H9 (cell line): ENCODE measurements at regions not wholly inside any gene's neighbourhood (a gene's known extent, or its start where the extent isn't known, plus 50 kb on each side); places are given as distances from the start of the nearest gene placed in this dataset.

ENCODE experiments used
- DNase-seq: peaks from one replicate; pipeline ENCODE4 v3.0.0-alpha.2; 2017
- H2AFZ ChIP-seq: one replicate; pipeline ENCODE4 v1.6.1; 2013; ENCODE audit warnings: mild to moderate bottlenecking, low read length, control low read depth, moderate library complexity
- H2AK5ac ChIP-seq: 2 replicates; pipeline ENCODE4 v1.6.1; 2013; ENCODE audit warnings: low read length, control low read depth, mixed read lengths; ENCODE audit not compliant: insufficient read length
- H2BK120ac ChIP-seq: one replicate; pipeline ENCODE4 v1.6.1; 2013; ENCODE audit warnings: low read depth, mild to moderate bottlenecking, low read length, control low read depth, inconsistent platforms; ENCODE audit not compliant: poor library complexity, severe bottlenecking
- H2BK12ac ChIP-seq: 2 replicates; pipeline ENCODE4 v1.6.1; 2013; ENCODE audit warnings: low read length, control low read depth, mixed read lengths, low read depth; ENCODE audit not compliant: insufficient read length
- H2BK15ac ChIP-seq: 2 replicates; pipeline ENCODE4 v1.6.1; 2013; ENCODE audit warnings: low read depth, low read length, control low read depth
- H2BK20ac ChIP-seq: one replicate; pipeline ENCODE4 v1.6.1; 2013; ENCODE audit warnings: low read depth, mild to moderate bottlenecking, low read length, control low read depth, inconsistent platforms; ENCODE audit not compliant: poor library complexity, severe bottlenecking
- H2BK5ac ChIP-seq: 2 replicates; pipeline ENCODE4 v1.6.1; 2013; ENCODE audit warnings: low read length, control low read depth, mixed read lengths; ENCODE audit not compliant: insufficient read length
- H3K14ac ChIP-seq: 2 replicates; pipeline ENCODE4 v1.6.1; 2013; ENCODE audit warnings: low read length, control low read depth; ENCODE audit not compliant: insufficient read depth
- H3K18ac ChIP-seq: 2 replicates; pipeline ENCODE4 v1.6.1; 2013; ENCODE audit warnings: low read depth, mild to moderate bottlenecking, mixed read lengths, low read length, control low read depth; ENCODE audit not compliant: insufficient read length
- H3K23ac ChIP-seq: 2 replicates; pipeline ENCODE4 v1.6.1; 2013; ENCODE audit warnings: low read length, control low read depth, mixed read lengths, low read depth; ENCODE audit not compliant: insufficient read length
- H3K23me2 ChIP-seq: 2 replicates; pipeline ENCODE4 v1.6.1; 2013; ENCODE audit warnings: low read depth, mild to moderate bottlenecking, mixed read lengths, low read length, control low read depth; ENCODE audit not compliant: insufficient read length, poor library complexity, severe bottlenecking
- H3K27ac ChIP-seq: 2 replicates; pipeline ENCODE4 v1.5.1; 2013; ENCODE audit warnings: low read length, control low read depth, mixed read lengths, low read depth; ENCODE audit not compliant: insufficient read length
- H3K27me3 ChIP-seq: 2 replicates; pipeline ENCODE4 v1.6.1; 2013; ENCODE audit warnings: low read length, control low read depth, inconsistent platforms; ENCODE audit not compliant: insufficient read depth
- H3K4ac ChIP-seq: 2 replicates; pipeline ENCODE4 v1.6.1; 2013; ENCODE audit warnings: low read depth, mild to moderate bottlenecking, control low read depth, inconsistent platforms, low read length, moderate library complexity
- H3K4me1 ChIP-seq: 2 replicates; pipeline ENCODE4 v1.6.1; 2013; ENCODE audit warnings: low read length, control low read depth, inconsistent platforms; ENCODE audit not compliant: insufficient read depth
- H3K4me2 ChIP-seq: 2 replicates; pipeline ENCODE4 v1.6.1; 2013; ENCODE audit warnings: low read length, control low read depth, mixed read lengths; ENCODE audit not compliant: insufficient read length, insufficient read depth
- H3K56ac ChIP-seq: 2 replicates; pipeline ENCODE4 v1.6.1; 2013; ENCODE audit warnings: low read depth, mild to moderate bottlenecking, mixed read lengths, low read length, control low read depth; ENCODE audit not compliant: insufficient read length
- H3K79me1 ChIP-seq: 2 replicates; pipeline ENCODE4 v1.6.1; 2013; ENCODE audit warnings: low read depth, mild to moderate bottlenecking, moderate library complexity, low read length, control low read depth, inconsistent platforms; ENCODE audit not compliant: insufficient read depth, poor library complexity, severe bottlenecking
- H3K79me2 ChIP-seq: 2 replicates; pipeline ENCODE4 v1.6.1; 2013; ENCODE audit warnings: low read length, control low read depth, inconsistent platforms; ENCODE audit not compliant: insufficient read depth
- H3K9ac ChIP-seq: 2 replicates; pipeline ENCODE4 v1.6.1; 2013; ENCODE audit warnings: low read length, control low read depth, mixed read lengths; ENCODE audit not compliant: insufficient read length; ENCODE audit errors: extremely low read depth
- H3K9me3 ChIP-seq: one replicate; pipeline ENCODE4 v1.6.1; 2013; ENCODE audit warnings: low read depth, low read length, inconsistent platforms; ENCODE audit not compliant: control insufficient read depth
- H3T11ph ChIP-seq: one replicate; pipeline ENCODE4 v1.6.1; 2013; ENCODE audit warnings: mild to moderate bottlenecking, low read length, control low read depth, inconsistent platforms
- H4K20me1 ChIP-seq: one replicate; pipeline ENCODE4 v1.6.1; 2013; ENCODE audit not compliant: control insufficient read depth, insufficient read length, insufficient read depth
- H4K5ac ChIP-seq: 2 replicates; pipeline ENCODE4 v1.6.1; 2013; ENCODE audit warnings: low read depth, mild to moderate bottlenecking, mixed read lengths, low read length, control low read depth; ENCODE audit not compliant: insufficient read length
- H4K8ac ChIP-seq: replicated peaks from 2 replicates; pipeline ENCODE4 v1.6.1; 2013; ENCODE audit warnings: low read length, control low read depth, mixed read lengths, low read depth; ENCODE audit not compliant: insufficient read length
- H4K91ac ChIP-seq: 2 replicates; pipeline ENCODE4 v1.6.1; 2013; ENCODE audit warnings: low read depth, mild to moderate bottlenecking, moderate library complexity, mixed read lengths, low read length, control low read depth; ENCODE audit not compliant: insufficient read length
- H3K27ac Mint-ChIP-seq, 3 experiments: 2 replicates in 2 of 3; 3 replicates in 1 of 3; pipeline ENCODE4 v1.8.0; 2020 to 2021; ENCODE audit warnings: mixed read lengths in 3 of 3, mild to moderate bottlenecking in 1 of 3, moderate library complexity in 1 of 3
- H3K27me3 Mint-ChIP-seq: 2 replicates; pipeline ENCODE4 v1.8.0; 2021; ENCODE audit warnings: low read depth, mild to moderate bottlenecking, moderate library complexity, mixed read lengths
- H3K36me3 Mint-ChIP-seq, 3 experiments: 2 replicates in 2 of 3; 3 replicates in 1 of 3; pipeline ENCODE4 v1.8.0; 2020 to 2021; ENCODE audit warnings: low read depth in 3 of 3, mixed read lengths in 3 of 3; ENCODE audit not compliant: insufficient read depth in 1 of 3
- H3K4me1 Mint-ChIP-seq, 2 experiments: 2 replicates each; pipeline ENCODE4 v1.8.0; 2020; ENCODE audit warnings: mixed read lengths in 2 of 2
- H3K4me3 Mint-ChIP-seq, 2 experiments: 2 replicates in 1 of 2; 3 replicates in 1 of 2; pipeline ENCODE4 v1.8.0; 2020 to 2021; ENCODE audit warnings: mild to moderate bottlenecking in 2 of 2, mixed read lengths in 2 of 2, moderate library complexity in 1 of 2
- H3K9me3 Mint-ChIP-seq, 2 experiments: 2 replicates in 1 of 2; 3 replicates in 1 of 2; pipeline ENCODE4 v1.8.0; 2020; ENCODE audit warnings: mild to moderate bottlenecking in 2 of 2, mixed read lengths in 2 of 2, moderate library complexity in 1 of 2
- WGBS: extraction: QIAGEN DNeasy Blood & Tissue Kit; methylation state at CpG from one replicate; pipeline ENCODE4 v1.1.7; 2013; ENCODE audit warnings: missing lambda C conversion rate, low lambda C conversion rate, mixed read lengths; ENCODE audit not compliant: insufficient read length; ENCODE audit errors: extremely low coverage; 5-methylcytosine and 5-hydroxymethylcytosine counted together
- TF ChIP-seq, protein P1 (sequence below): fragments of 200-600 bp; sonication (generic); conservative IDR thresholded peaks from 3 replicates; pipeline ENCODE4 v1.8.0; 2021; ENCODE audit warnings: antibody characterized with exemption, mild to moderate bottlenecking

- Histone ChIP-seq H2BK5ac (no peak overlapping the region), H3T11ph (no peak overlapping the region), H4K8ac (no peak overlapping the region), H3K56ac (no peak overlapping the region), H3K9me3 (no peaks in the 10 kb centered on the region), H3K79me2 (no peaks in the 10 kb centered on the region), H2BK120ac (no peak overlapping the region), H3K18ac (no peak overlapping the region), H4K91ac (no peak overlapping the region), H2AK5ac (no peak overlapping the region), H3K4me1 (no peaks in the 10 kb centered on the region), H3K9ac (no peak overlapping the region), H4K5ac (no peak overlapping the region), H2BK12ac (no peak overlapping the region), H3K4ac (no peak overlapping the region), H3K23me2 (no peaks in the 10 kb centered on the region), H3K23ac (no peak overlapping the region), H2BK15ac (no peak overlapping the region), H3K27ac (no peak overlapping the region), H3K27me3 (no peaks in the 10 kb centered on the region), H2AFZ (no peak overlapping the region), H3K14ac (no peak overlapping the region), H4K20me1 (no peaks in the 10 kb centered on the region), H3K4me2 (no peak overlapping the region), H2BK20ac (no peak overlapping the region), H3K79me1 (no peaks in the 10 kb centered on the region)
- no peaks in the 10 kb centered on the region for H3K4me1 Mint-ChIP-seq
- H3K27me3 Mint-ChIP-seq: peaks cover 2% of the 10 kb centered on the region; the same call in 1 of the 2 replicates
- no peaks in the 10 kb centered on the region for H3K9me3 Mint-ChIP-seq
- H3K36me3 Mint-ChIP-seq: no peaks in the 10 kb centered on the region
- no CpG with 5 or more reads among the region's 7 CpGs for WGBS
- DNase-seq: no peak
- H3K4me3 Mint-ChIP-seq: no peak overlapping the region
- TF ChIP-seq, protein P1, sequence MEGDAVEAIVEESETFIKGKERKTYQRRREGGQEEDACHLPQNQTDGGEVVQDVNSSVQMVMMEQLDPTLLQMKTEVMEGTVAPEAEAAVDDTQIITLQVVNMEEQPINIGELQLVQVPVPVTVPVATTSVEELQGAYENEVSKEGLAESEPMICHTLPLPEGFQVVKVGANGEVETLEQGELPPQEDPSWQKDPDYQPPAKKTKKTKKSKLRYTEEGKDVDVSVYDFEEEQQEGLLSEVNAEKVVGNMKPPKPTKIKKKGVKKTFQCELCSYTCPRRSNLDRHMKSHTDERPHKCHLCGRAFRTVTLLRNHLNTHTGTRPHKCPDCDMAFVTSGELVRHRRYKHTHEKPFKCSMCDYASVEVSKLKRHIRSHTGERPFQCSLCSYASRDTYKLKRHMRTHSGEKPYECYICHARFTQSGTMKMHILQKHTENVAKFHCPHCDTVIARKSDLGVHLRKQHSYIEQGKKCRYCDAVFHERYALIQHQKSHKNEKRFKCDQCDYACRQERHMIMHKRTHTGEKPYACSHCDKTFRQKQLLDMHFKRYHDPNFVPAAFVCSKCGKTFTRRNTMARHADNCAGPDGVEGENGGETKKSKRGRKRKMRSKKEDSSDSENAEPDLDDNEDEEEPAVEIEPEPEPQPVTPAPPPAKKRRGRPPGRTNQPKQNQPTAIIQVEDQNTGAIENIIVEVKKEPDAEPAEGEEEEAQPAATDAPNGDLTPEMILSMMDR: no peak
- H3K27ac Mint-ChIP-seq: no peak overlapping the region
Observed at GRCh38 chr5:169350759-169351240, 49.9 kb upstream of the SLIT3 start.
